ENCODE measurements at regions not wholly inside any gene's neighbourhood (a gene's known extent, or its start where the extent isn't known, plus 50 kb on each side); places are given as distances from the start of the nearest gene placed in this dataset.

DNA sequence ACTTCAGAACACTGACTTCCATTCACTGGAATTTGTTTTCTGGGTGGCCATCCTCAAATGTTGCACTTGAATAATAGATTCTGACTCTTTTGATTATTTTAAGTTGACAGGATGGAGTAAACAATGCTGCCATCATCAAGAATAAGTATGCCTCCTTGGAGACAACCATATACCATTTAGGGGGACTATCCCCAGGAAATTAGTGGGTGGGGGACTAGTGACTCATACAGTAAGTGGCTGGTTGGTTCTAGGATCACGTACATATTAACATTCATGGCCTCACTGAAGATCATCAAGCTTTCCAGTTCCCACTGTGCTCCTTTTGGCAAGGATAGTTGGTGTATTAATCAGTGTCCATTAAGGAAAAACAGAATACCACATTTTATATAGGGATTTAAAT lies 615.2 kb downstream of the CCSER2 start:
- Histone ChIP-seq H3K27ac (no peak overlapping the region), H3K36me3 (no peaks in the 10 kb centered on the region), H3K27me3 (no peaks in the 10 kb centered on the region), H3K9me3 (no peaks in the 10 kb centered on the region), H3K4me1 (no peaks in the 10 kb centered on the region), H3K4me3 (no peak overlapping the region)
- no peak for ATAC-seq
- 25% methylated on average over 1 of the region's 1 CpG; no CpG with 5 or more reads in 1 of the 2 donors for WGBS, 2 donors (ENCODE audit: low coverage in 1 of 2)
- TF ChIP-seq EP300 (IDR thresholded peaks at IDR 0.05): no peak
- TF ChIP-seq CTCF (IDR thresholded peaks at IDR 0.05): no peak
- TF ChIP-seq POLR2A (IDR thresholded peaks at IDR 0.05): no peak
- no peak for TF ChIP-seq POLR2AphosphoS5 (IDR thresholded peaks at IDR 0.05)

DNA sequence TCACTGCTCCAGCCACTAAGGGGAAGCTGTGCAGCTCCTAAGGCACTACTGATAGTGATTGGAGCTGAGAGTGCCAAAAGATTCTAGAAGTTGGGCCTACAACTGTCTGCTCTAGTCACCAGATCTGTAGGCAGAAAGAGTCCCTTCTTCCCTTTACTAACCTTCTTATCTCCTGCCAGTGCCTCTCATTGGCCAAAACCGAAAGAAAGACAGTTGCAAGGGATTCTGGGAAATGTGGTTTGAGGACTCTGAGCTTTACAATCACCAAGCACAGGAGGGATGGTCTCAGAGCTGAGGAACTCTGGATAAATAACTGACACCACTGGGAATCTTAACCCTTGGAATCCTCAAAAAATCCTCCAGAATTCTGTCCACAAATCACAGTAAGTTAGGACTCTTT lies 615.8 kb downstream of the CCSER2 start:
- WGBS, 2 donors (ENCODE audit: low coverage in 1 of 2): 20 to 29% methylated on average over 1 of the region's 1 CpG
- no peak overlapping the region for H3K27ac ChIP-seq
- no peak for ATAC-seq

DNA sequence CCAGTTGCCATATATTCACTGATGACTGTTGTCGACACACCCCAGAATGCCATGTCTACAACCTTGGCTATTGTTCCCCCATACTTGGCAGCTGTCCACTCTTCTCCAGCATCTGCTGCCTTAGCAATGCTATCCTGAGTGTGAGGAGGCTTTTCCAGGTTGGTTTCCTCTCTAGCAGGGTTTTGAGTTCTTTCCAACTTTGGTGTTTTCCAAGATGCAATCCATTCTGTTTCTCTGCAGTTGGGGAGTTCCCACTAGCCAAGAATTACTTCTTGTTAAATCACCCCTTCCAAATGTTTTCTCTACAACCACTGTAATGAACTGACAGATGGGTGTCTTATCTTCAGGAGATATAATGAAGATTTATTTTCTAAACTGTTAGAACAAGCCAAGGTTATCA lies 617.4 kb downstream of the CCSER2 start:
- no peak overlapping the region for H3K27ac ChIP-seq
- H3K9me3 ChIP-seq: no peaks in the 10 kb centered on the region
- H3K4me1 ChIP-seq: no peaks in the 10 kb centered on the region
- H3K36me3 ChIP-seq: no peaks in the 10 kb centered on the region
- no peak for ATAC-seq
- H3K27me3 ChIP-seq: no peaks in the 10 kb centered on the region
- TF ChIP-seq CTCF (IDR thresholded peaks at IDR 0.05): no peak
- TF ChIP-seq POLR2AphosphoS5 (IDR thresholded peaks at IDR 0.05): no peak
- no peak for TF ChIP-seq POLR2A (IDR thresholded peaks at IDR 0.05)
- no peak for TF ChIP-seq EP300 (IDR thresholded peaks at IDR 0.05)
- H3K4me3 ChIP-seq: no peak overlapping the region
- WGBS, 2 donors (ENCODE audit: low coverage in 1 of 2): 93% methylated on average over 1 of the region's 1 CpG; no CpG with 5 or more reads in 1 of the 2 donors

More for the DNA sequence above, 615.8 kb downstream of the CCSER2 start:
- no peak overlapping the region for H3K4me3 ChIP-seq
- TF ChIP-seq POLR2A (IDR thresholded peaks at IDR 0.05): no peak
- no peak for TF ChIP-seq EP300 (IDR thresholded peaks at IDR 0.05)
- no peak for TF ChIP-seq POLR2AphosphoS5 (IDR thresholded peaks at IDR 0.05)
- no peak for TF ChIP-seq CTCF (IDR thresholded peaks at IDR 0.05)
- H3K27me3 ChIP-seq: no peaks in the 10 kb centered on the region
- H3K36me3 ChIP-seq: no peaks in the 10 kb centered on the region
- no peaks in the 10 kb centered on the region for H3K9me3 ChIP-seq
- H3K4me1 ChIP-seq: no peaks in the 10 kb centered on the region

DNA sequence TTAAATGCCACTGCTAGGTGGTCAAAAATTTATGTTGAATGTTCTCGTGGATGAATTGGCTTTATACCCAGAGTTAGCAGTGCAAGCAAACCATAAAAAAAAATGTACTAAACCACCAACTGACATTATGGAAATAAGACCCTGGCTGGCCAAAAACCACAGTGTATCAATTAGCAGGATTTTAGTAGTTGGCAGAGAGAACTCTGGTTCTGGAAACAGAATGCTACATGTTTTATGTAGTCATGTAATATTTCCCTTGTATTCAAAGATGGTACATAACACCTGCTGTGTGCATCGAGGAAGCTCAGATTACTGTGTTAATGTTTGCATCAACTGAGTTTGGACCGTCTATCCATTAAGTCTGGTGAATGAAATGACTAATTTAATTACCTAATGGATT lies 618.5 kb downstream of the CCSER2 start:
- TF ChIP-seq POLR2AphosphoS5 (IDR thresholded peaks at IDR 0.05): no peak
- no peak for TF ChIP-seq POLR2A (IDR thresholded peaks at IDR 0.05)
- no peak for TF ChIP-seq EP300 (IDR thresholded peaks at IDR 0.05)
- TF ChIP-seq CTCF (IDR thresholded peaks at IDR 0.05): no peak
- ATAC-seq: no peak
- 26 to 49% methylated on average over 3 of the region's 3 CpGs for WGBS, 2 donors (ENCODE audit: low coverage in 1 of 2)
- Histone ChIP-seq H3K36me3 (no peaks in the 10 kb centered on the region), H3K4me1 (no peaks in the 10 kb centered on the region), H3K27ac (no peak overlapping the region), H3K27me3 (no peaks in the 10 kb centered on the region), H3K4me3 (no peak overlapping the region), H3K9me3 (no peaks in the 10 kb centered on the region)

DNA sequence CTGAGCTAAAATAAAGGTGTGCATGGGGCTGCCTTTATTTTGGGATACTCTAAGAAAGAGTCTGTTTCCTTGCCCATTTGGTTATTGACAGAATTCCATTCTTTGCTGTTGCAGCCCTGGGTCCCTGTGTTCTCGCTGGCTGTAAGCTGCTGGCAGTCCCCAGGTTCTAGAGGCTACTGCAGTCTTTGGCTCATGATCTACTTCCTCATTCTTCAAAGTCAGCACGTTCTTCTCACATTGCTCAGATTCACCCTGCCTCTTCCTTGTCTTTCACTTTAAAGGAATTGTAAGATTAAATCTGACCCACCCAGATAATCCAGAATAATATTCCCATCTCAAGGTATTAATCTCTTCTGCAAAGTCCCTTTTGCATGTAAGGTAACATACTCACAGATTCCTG lies 620.3 kb downstream of the CCSER2 start:
- Histone ChIP-seq H3K27ac (no peak overlapping the region), H3K36me3 (no peaks in the 10 kb centered on the region), H3K27me3 (no peaks in the 10 kb centered on the region), H3K4me1 (no peaks in the 10 kb centered on the region), H3K4me3 (no peak overlapping the region), H3K9me3 (no peaks in the 10 kb centered on the region)
- ATAC-seq: no peak
- TF ChIP-seq EP300 (IDR thresholded peaks at IDR 0.05): no peak
- TF ChIP-seq CTCF (IDR thresholded peaks at IDR 0.05): no peak
- no peak for TF ChIP-seq POLR2AphosphoS5 (IDR thresholded peaks at IDR 0.05)
- TF ChIP-seq POLR2A (IDR thresholded peaks at IDR 0.05): no peak
- WGBS, 2 donors (ENCODE audit: low coverage in 1 of 2): 45 to 55% methylated on average over 2 of the region's 2 CpGs

All from gastroesophageal sphincter (tissue), 4 donors.